Peyer's patch (tissue), 4 donors: ENCODE measurements at regions not wholly inside any gene's neighbourhood (a gene's known extent, or its start where the extent isn't known, plus 50 kb on each side); places are given as distances from the start of the nearest gene placed in this dataset.
"Not testable (repeated sequence)": the region's sequence is repeated elsewhere in the genome, so short reads cannot be mapped to it uniquely, and the experiment has no call there.

Experiments used
- DNase-seq, 3 donors: peaks; one replicate each; pipeline ENCODE4 v3.0.0-alpha.2; 2017 to 2019
- H3K27ac ChIP-seq, 4 donors: fragments of 200-600 bp; sonication (generic); one replicate each; pipeline ENCODE4 v1.5.1; 2016 to 2019
- H3K27me3 ChIP-seq, 2 donors: fragments of 200-600 bp; sonication (generic); one replicate each; pipeline ENCODE4 v1.5.1; 2019
- H3K36me3 ChIP-seq, 3 donors: fragments of 200-600 bp; sonication (generic); one replicate each; pipeline ENCODE4 v1.5.1; 2016 to 2019
- H3K4me1 ChIP-seq, 4 donors: fragments of 200-600 bp; sonication (generic); one replicate each; pipeline ENCODE4 v1.5.1; 2016 to 2019
- H3K4me3 ChIP-seq, 4 donors: fragments of 200-600 bp; sonication (generic); 1 replicate in 3 of 4; 2 replicates in 1 of 4; pipeline ENCODE4 v1.5.1; 2016 to 2019; ENCODE audit warnings: mild to moderate bottlenecking in 1 of 4
- H3K9me3 ChIP-seq, 4 donors: fragments of 200-600 bp; sonication (generic); one replicate each; pipeline ENCODE4 v1.5.1; 2016 to 2019; ENCODE audit warnings: mild to moderate bottlenecking in 1 of 4
- CTCF ChIP-seq, 6 experiments: fragments of 450-650 bp in 4 of 6; fragments of 200-600 bp in 2 of 6; sonication (generic) in 1 of 6; IDR thresholded peaks; one replicate each; pipeline ENCODE4 v1.5.1; 2017 to 2019; ENCODE audit warnings: antibody characterized with exemption in 6 of 6, mild to moderate bottlenecking in 3 of 6, moderate library complexity in 1 of 6
- POLR2A ChIP-seq, 2 donors: fragments of 450-650 bp; IDR thresholded peaks; one replicate each; pipeline ENCODE4 v1.5.1; 2017; ENCODE audit warnings: antibody characterized with exemption in 2 of 2, mild to moderate bottlenecking in 2 of 2, moderate library complexity in 2 of 2

- Histone ChIP-seq H3K4me1 (no peaks in the 10 kb centered on the region), H3K36me3 (no peaks in the 10 kb centered on the region), H3K27me3 (no peaks in the 10 kb centered on the region), H3K27ac (no peak overlapping the region), H3K9me3 (no peaks in the 10 kb centered on the region), H3K4me3 (no peak overlapping the region)
- DNase-seq: no peak
- TF ChIP-seq POLR2A (IDR thresholded peaks at IDR 0.05) (no peak), CTCF (IDR thresholded peaks at IDR 0.05) (no peak)
Observed at GRCh38 chr7:41415051-41415450, 287.8 kb downstream of the INHBA start.

GRCh38 chr7:41404375-41405074, 298.4 kb downstream of the INHBA start:
- H3K27ac ChIP-seq: no peak overlapping the region
- no peak overlapping the region for H3K4me3 ChIP-seq

GRCh38 chr7:41403291-41403690, 299.6 kb downstream of the INHBA start:
- no peak overlapping the region for H3K4me3 ChIP-seq
- no peak overlapping the region for H3K27ac ChIP-seq
- H3K9me3 ChIP-seq: no peaks in the 10 kb centered on the region
- TF ChIP-seq POLR2A (IDR thresholded peaks at IDR 0.05) (no peak), CTCF (IDR thresholded peaks at IDR 0.05) (no peak)
- no peak for DNase-seq
- H3K27me3 ChIP-seq: no peaks in the 10 kb centered on the region
- H3K36me3 ChIP-seq: no peaks in the 10 kb centered on the region
- H3K4me1 ChIP-seq: no peaks in the 10 kb centered on the region

More at GRCh38 chr7:41404375-41405074, 298.4 kb downstream of the INHBA start:
- TF ChIP-seq CTCF (IDR thresholded peaks at IDR 0.05) (no peak), POLR2A (IDR thresholded peaks at IDR 0.05) (no peak)
- Histone ChIP-seq H3K27me3 (no peaks in the 10 kb centered on the region), H3K4me1 (no peaks in the 10 kb centered on the region), H3K9me3 (no peaks in the 10 kb centered on the region), H3K36me3 (no peaks in the 10 kb centered on the region)
- no peak for DNase-seq

- H3K4me1 ChIP-seq: no peaks in the 10 kb centered on the region
- DNase-seq: no peak
- H3K4me3 ChIP-seq: no peak overlapping the region
- no peaks in the 10 kb centered on the region for H3K36me3 ChIP-seq
- H3K9me3 ChIP-seq: no peaks in the 10 kb centered on the region
- H3K27me3 ChIP-seq: no peaks in the 10 kb centered on the region
- TF ChIP-seq CTCF (IDR thresholded peaks at IDR 0.05): no peak
- TF ChIP-seq POLR2A (IDR thresholded peaks at IDR 0.05): no peak
- no peak overlapping the region for H3K27ac ChIP-seq
Observed at GRCh38 chr7:41401833-41402232, 301.1 kb downstream of the INHBA start.

GRCh38 chr7:41399171-41399570, 303.7 kb downstream of the INHBA start:
- TF ChIP-seq POLR2A (IDR thresholded peaks at IDR 0.05): no peak
- no peak for TF ChIP-seq CTCF (IDR thresholded peaks at IDR 0.05)
- no peak overlapping the region for H3K4me3 ChIP-seq
- H3K36me3 ChIP-seq: no peaks in the 10 kb centered on the region
- H3K27ac ChIP-seq: no peak overlapping the region
- H3K27me3 ChIP-seq: no peaks in the 10 kb centered on the region
- no peak for DNase-seq
- H3K9me3 ChIP-seq: no peaks in the 10 kb centered on the region
- H3K4me1 ChIP-seq: no peaks in the 10 kb centered on the region

- Histone ChIP-seq H3K27ac (no peak overlapping the region), H3K27me3 (no peaks in the 10 kb centered on the region), H3K4me1 (no peaks in the 10 kb centered on the region), H3K36me3 (no peaks in the 10 kb centered on the region), H3K4me3 (no peak overlapping the region), H3K9me3 (no peaks in the 10 kb centered on the region)
- no peak for DNase-seq
- TF ChIP-seq CTCF (IDR thresholded peaks at IDR 0.05): no peak
- TF ChIP-seq POLR2A (IDR thresholded peaks at IDR 0.05): no peak
Observed at GRCh38 chr7:41391818-41392217, 311.1 kb downstream of the INHBA start.

- H3K36me3 ChIP-seq, H3K27me3 ChIP-seq, H3K4me1 ChIP-seq, DNase-seq, H3K27ac ChIP-seq, H3K4me3 ChIP-seq, H3K9me3 ChIP-seq: not testable (repeated sequence)
Observed at GRCh38 chr7:41388933-41389332, 314.0 kb downstream of the INHBA start.
